KMS-11 (cell line): ENCODE measurements at regions not wholly inside any gene's neighbourhood (a gene's known extent, or its start where the extent isn't known, plus 50 kb on each side); places are given as distances from the start of the nearest gene placed in this dataset.

Experiments
- H2AFZ ChIP-seq: fragments of 200-600 bp; sonication (generic); 2 replicates; pipeline ENCODE4 v1.6.1; 2016; ENCODE audit warnings: antibody characterized with exemption, mixed run types, low read depth
- H3K27ac ChIP-seq: fragments of 200-600 bp; sonication (generic); 2 replicates; pipeline ENCODE4 v1.6.1; 2016; ENCODE audit warnings: mild to moderate bottlenecking, mixed run types
- H3K27me3 ChIP-seq: fragments of 200-600 bp; sonication (generic); 2 replicates; pipeline ENCODE4 v1.6.1; 2017; ENCODE audit warnings: mild to moderate bottlenecking, low read depth, mixed run types, moderate library complexity; ENCODE audit not compliant: insufficient read depth
- H3K36me3 ChIP-seq: fragments of 200-600 bp; sonication (generic); 2 replicates; pipeline ENCODE4 v1.6.1; 2017; ENCODE audit warnings: mild to moderate bottlenecking, mixed run types; ENCODE audit not compliant: insufficient read depth
- H3K4me1 ChIP-seq: fragments of 200-600 bp; sonication (generic); 2 replicates; pipeline ENCODE4 v1.6.1; 2016; ENCODE audit warnings: mild to moderate bottlenecking, low read depth, mixed run types; ENCODE audit not compliant: poor library complexity, severe bottlenecking
- H3K4me2 ChIP-seq: fragments of 200-600 bp; sonication (generic); 2 replicates; pipeline ENCODE4 v1.7.0; 2016; ENCODE audit warnings: mild to moderate bottlenecking, mixed run types
- H3K4me3 ChIP-seq: fragments of 200-600 bp; sonication (generic); IDR thresholded peaks from 2 replicates; pipeline ENCODE4 v1.6.1; 2017; ENCODE audit warnings: low read depth, low read length, mixed read lengths; ENCODE audit not compliant: insufficient read depth
- H3K79me2 ChIP-seq: fragments of 200-600 bp; sonication (generic); 2 replicates; pipeline ENCODE4 v1.6.1; 2016; ENCODE audit warnings: low read depth, mixed run types; ENCODE audit not compliant: insufficient read depth
- H3K9ac ChIP-seq: fragments of 200-600 bp; sonication (generic); 2 replicates; pipeline ENCODE4 v1.6.1; 2016; ENCODE audit warnings: mild to moderate bottlenecking, mixed run types
- H4K20me1 ChIP-seq: fragments of 200-600 bp; sonication (generic); 2 replicates; pipeline ENCODE4 v1.6.1; 2016; ENCODE audit warnings: mild to moderate bottlenecking, mixed run types; ENCODE audit not compliant: insufficient read depth
- TF ChIP-seq, protein P1 (sequence below): fragments of 200-600 bp; sonication (generic); conservative IDR thresholded peaks from 2 replicates; pipeline ENCODE4 v1.6.1; 2017; ENCODE audit warnings: low read depth, mild to moderate bottlenecking, antibody characterized with exemption, low read length, moderate library complexity, mixed read lengths

DNA sequence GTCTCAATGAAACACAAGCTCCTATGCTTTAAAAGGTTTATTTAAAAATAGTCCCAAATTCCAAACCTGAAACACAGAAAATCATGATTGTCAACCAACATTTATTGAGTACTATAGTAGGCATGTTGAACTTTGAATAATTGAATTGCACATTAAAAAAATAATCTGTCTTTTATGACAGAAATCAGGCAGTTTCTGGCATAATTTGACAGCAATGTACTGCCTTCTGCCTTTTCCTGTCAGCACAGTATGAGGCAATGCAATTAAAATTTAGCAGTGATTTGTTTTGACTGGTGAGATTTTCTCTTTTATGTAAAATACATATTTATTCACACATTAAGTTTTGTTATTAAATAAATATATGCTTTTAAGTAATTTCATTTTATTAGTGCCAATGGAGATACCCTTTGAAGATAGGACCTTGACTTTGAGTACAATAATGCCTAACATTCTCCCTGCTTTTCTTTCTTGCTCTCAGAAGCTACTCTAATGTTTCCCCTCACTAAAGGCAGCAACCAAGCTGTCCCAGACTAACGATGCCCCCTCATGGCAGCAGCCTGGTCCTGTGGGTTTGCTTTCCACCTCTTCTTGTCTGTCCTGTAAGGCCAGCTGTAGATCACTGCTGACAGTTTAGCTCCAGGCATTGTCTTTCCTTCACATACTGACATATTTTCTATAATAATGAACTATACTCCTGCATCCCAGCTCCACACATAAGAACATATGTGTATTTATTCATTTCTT is 346.7 kb downstream of the IL20RB start:
- TF ChIP-seq, protein P1, sequence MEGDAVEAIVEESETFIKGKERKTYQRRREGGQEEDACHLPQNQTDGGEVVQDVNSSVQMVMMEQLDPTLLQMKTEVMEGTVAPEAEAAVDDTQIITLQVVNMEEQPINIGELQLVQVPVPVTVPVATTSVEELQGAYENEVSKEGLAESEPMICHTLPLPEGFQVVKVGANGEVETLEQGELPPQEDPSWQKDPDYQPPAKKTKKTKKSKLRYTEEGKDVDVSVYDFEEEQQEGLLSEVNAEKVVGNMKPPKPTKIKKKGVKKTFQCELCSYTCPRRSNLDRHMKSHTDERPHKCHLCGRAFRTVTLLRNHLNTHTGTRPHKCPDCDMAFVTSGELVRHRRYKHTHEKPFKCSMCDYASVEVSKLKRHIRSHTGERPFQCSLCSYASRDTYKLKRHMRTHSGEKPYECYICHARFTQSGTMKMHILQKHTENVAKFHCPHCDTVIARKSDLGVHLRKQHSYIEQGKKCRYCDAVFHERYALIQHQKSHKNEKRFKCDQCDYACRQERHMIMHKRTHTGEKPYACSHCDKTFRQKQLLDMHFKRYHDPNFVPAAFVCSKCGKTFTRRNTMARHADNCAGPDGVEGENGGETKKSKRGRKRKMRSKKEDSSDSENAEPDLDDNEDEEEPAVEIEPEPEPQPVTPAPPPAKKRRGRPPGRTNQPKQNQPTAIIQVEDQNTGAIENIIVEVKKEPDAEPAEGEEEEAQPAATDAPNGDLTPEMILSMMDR = no peak
- Histone ChIP-seq H3K79me2 (no peaks in the 10 kb centered on the region), H3K4me2 (no peak overlapping the region), H3K27ac (no peak overlapping the region), H3K36me3 (no peaks in the 10 kb centered on the region), H4K20me1 (no peaks in the 10 kb centered on the region), H3K4me1 (peaks cover 23% of the 10 kb centered on the region), H2AFZ (no peak overlapping the region), H3K4me3 (no peak overlapping the region), H3K27me3 (no peaks in the 10 kb centered on the region), H3K9ac (no peak overlapping the region)

DNA sequence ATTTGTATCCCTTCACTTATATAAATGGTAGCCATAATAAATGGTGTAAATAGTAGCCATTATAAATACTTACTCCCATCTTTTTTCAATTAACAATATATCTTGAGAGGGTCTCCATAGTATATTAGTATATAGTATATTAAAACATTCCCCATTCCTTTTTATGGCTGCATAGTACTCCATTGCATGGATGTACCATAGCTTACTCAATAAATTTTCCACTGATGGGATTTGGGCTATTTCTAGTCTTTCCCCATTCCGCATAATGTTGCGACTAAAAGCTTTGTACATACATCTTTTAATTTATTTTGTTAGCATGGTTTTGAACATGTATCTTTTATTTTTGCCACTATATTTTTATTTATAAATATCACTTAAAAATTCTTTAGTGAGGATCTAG is 366.3 kb downstream of the IL20RB start:
- no peak overlapping the region for H3K27ac ChIP-seq
- TF ChIP-seq, protein P1 = no peak

DNA sequence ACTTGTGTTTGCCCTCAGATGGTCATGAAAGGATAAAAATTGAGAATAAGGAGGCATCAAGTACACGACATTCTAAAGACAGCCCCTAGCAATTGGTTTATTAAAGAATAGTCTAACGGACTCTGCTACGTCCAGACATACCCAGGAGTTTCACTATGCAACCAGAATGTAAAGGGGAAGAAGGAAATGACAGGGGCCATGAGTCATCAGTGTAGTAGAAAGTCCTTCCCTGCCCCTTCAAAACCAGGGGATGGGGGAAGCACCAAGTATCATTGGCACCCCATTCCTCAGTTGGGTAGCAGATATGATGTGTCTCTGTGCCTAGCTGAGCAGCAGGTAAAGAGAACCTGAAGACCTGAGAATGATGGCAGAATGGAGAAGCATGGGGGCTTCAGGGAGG is 367.4 kb downstream of the IL20RB start:
- TF ChIP-seq, protein P1 = no peak
- H3K27ac ChIP-seq = no peak overlapping the region
- no peak overlapping the region for H2AFZ ChIP-seq
- H3K36me3 ChIP-seq = no peaks in the 10 kb centered on the region
- H3K4me2 ChIP-seq = no peak overlapping the region
- no peak overlapping the region for H3K9ac ChIP-seq
- H3K4me3 ChIP-seq = no peak overlapping the region
- no peaks in the 10 kb centered on the region for H3K4me1 ChIP-seq
- H3K27me3 ChIP-seq = no peaks in the 10 kb centered on the region
- H3K79me2 ChIP-seq = no peaks in the 10 kb centered on the region
- no peaks in the 10 kb centered on the region for H4K20me1 ChIP-seq

More for the DNA sequence above, 366.3 kb downstream of the IL20RB start:
- Histone ChIP-seq H3K4me2 (no peak overlapping the region), H2AFZ (no peak overlapping the region), H3K4me1 (no peaks in the 10 kb centered on the region), H3K9ac (no peak overlapping the region), H3K4me3 (no peak overlapping the region), H3K27me3 (no peaks in the 10 kb centered on the region), H3K79me2 (no peaks in the 10 kb centered on the region), H4K20me1 (no peaks in the 10 kb centered on the region), H3K36me3 (no peaks in the 10 kb centered on the region)

DNA sequence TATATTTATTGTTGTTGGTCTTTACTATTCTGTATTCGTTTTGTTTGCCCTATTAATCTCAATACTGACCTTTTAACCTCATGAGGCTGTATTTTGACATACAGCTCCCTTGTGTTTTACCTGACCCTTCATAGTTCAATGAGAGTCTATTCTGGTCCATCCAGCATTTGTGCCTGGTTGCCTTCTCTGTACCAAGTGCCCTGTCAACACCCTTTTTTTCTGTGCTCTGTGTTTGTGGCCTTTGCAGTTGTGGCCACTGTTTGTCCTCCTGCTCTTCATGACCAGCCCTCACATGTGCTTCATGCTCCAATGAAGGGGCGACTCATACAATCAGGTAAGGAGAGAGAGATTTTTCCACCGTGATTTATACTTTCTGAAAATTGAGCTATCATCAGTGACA is 368.2 kb downstream of the IL20RB start:
- TF ChIP-seq, protein P1 = no peak
- Histone ChIP-seq H2AFZ (no peak overlapping the region), H3K79me2 (no peaks in the 10 kb centered on the region), H3K27ac (no peak overlapping the region), H3K4me1 (no peaks in the 10 kb centered on the region), H3K4me3 (no peak overlapping the region), H4K20me1 (no peaks in the 10 kb centered on the region), H3K9ac (no peak overlapping the region), H3K36me3 (no peaks in the 10 kb centered on the region), H3K27me3 (no peaks in the 10 kb centered on the region), H3K4me2 (no peak overlapping the region)
